ENCODE measurements at regions not wholly inside any gene's neighbourhood (a gene's known extent, or its start where the extent isn't known, plus 50 kb on each side); places are given as distances from the start of the nearest gene placed in this dataset.

DNA sequence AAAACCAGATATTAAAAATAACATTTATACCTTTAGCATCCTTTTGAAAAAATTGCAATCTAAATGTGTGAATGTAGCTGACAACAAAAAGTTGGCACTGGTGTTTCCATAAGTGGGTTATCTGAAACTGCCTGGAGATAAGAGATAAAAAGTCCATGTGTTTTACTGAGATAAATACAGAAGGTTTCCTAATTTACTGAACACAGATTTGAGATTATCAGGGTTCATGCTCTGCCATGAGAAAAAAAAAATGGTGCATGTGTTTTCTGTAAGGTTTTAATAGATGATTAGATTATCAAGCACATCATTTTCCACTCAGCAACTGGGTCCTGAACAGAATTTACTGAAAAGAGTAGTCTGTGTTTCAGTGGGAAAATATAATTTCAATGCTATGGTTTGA lies 326.2 kb upstream of the SLIT2 start:
- DNase-seq (ENCODE audit: low read depth), result no peak
- H3K4me3 ChIP-seq (ENCODE audit: low read depth, low read length), result no peak overlapping the region
- TF ChIP-seq CTCF (conservative IDR thresholded peaks at IDR 0.05; ENCODE audit: low read depth, low read length), result no peak

DNA sequence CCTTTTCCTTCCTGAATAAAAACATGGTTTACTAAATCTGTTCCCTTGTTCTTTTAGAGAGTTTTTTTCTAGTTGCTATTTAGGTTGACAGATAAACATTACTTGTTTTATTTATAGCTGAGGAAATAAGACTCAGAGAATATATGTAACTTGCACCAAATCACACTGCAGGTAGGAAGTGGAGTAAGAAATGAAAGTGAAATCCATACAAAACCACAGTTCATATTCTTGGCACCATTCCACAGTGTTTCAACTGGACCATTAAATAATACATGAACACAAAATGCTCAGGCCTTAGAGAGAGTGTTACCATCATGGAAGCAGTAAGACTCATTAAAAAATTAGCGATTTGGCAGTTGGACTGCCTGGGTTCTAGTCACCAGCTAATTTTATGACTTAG lies 326.9 kb upstream of the SLIT2 start:
- peak; percentile 84 for DNase-seq (ENCODE audit: low read depth)
- no peak for TF ChIP-seq CTCF (conservative IDR thresholded peaks at IDR 0.05; ENCODE audit: low read depth, low read length)
- H3K4me3 ChIP-seq (ENCODE audit: low read depth, low read length), result no peak overlapping the region

- DNase-seq (ENCODE audit: low read depth), result no peak
- H3K4me3 ChIP-seq (ENCODE audit: low read depth, low read length), result no peak overlapping the region
- no peak for TF ChIP-seq CTCF (conservative IDR thresholded peaks at IDR 0.05; ENCODE audit: low read depth, low read length)
These were observed 336.4 kb upstream of the SLIT2 start for GRCh38 chr4:19915276-19915675.

GRCh38 chr4:19913650-19914049 lies 338.1 kb upstream of the SLIT2 start:
- TF ChIP-seq CTCF (conservative IDR thresholded peaks at IDR 0.05; ENCODE audit: low read depth, low read length), result no peak
- no peak overlapping the region for H3K4me3 ChIP-seq (ENCODE audit: low read depth, low read length)
- peak; percentile 2 for DNase-seq (ENCODE audit: low read depth)

- no peak for DNase-seq (ENCODE audit: low read depth)
- no peak for TF ChIP-seq CTCF (conservative IDR thresholded peaks at IDR 0.05; ENCODE audit: low read depth, low read length)
- H3K4me3 ChIP-seq (ENCODE audit: low read depth, low read length), result no peak overlapping the region
These were observed 340.7 kb upstream of the SLIT2 start for GRCh38 chr4:19910861-19911525.

DNA sequence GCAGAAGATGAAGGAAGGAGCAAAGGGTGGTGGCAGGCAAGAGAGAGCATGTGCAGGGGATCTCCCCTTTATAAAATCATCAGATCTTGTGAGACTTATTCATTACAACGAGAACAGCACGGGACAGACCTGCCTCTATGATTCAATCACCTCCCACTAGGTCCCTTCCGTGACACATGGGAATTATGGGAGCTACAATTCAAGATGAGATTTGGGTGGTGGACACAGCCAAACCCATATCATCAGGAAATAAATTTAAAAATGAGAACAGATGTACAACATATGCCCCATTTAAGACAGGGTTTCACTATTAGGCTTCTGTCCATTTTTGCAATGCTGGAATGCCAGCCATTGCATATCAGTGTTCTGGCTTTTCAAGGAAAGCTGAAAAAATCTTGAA lies 346.7 kb upstream of the SLIT2 start:
- no peak overlapping the region for H3K4me3 ChIP-seq (ENCODE audit: low read depth, low read length)
- no peak for DNase-seq (ENCODE audit: low read depth)
- TF ChIP-seq CTCF (conservative IDR thresholded peaks at IDR 0.05; ENCODE audit: low read depth, low read length), result no peak

GRCh38 chr4:19888587-19888986 lies 363.1 kb upstream of the SLIT2 start:
- no peak for DNase-seq (ENCODE audit: low read depth)
- H3K4me3 ChIP-seq (ENCODE audit: low read depth, low read length), result no peak overlapping the region
- no peak for TF ChIP-seq CTCF (conservative IDR thresholded peaks at IDR 0.05; ENCODE audit: low read depth, low read length)

All from choroid plexus epithelial cell (primary cell).